ENCODE measurements at regions not wholly inside any gene's neighbourhood (a gene's known extent, or its start where the extent isn't known, plus 50 kb on each side); places are given as distances from the start of the nearest gene placed in this dataset.

DNA sequence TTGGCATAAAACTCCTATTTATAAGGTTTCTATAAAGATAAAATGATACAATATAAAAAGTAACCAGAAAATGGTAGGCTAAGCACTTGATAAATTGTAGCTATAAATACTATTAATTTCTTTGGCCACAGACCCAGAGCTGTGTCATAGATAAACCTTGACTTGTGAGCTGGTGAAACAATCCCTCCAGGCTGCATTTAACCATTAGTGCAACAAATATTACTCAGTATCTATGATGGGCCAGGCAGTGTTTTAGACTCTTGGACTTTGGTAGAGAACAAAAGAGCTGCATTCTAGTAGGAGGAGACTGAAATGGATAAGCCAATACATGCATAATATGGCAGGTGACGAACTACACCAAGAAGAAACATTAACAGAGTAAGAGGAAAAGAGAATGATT lies 178.1 kb downstream of the BTG1 start:
- Histone ChIP-seq H3K4me1 (ENCODE audit: insufficient read depth) (no peaks in the 10 kb centered on the region), H3K27me3 (no peaks in the 10 kb centered on the region), H2AFZ (no peak overlapping the region), H3K36me3 (replicated peaks; ENCODE audit: insufficient read depth, low read depth) (no peaks in the 10 kb centered on the region), H3K79me2 (no peaks in the 10 kb centered on the region), H3K9me3 (ENCODE audit: low read depth) (no peaks in the 10 kb centered on the region), H3K9me2 (replicated peaks; ENCODE audit: insufficient read depth) (no peaks in the 10 kb centered on the region), H3K27ac (no peak overlapping the region), H3K4me3 (no peak overlapping the region), H4K20me1 (ENCODE audit: insufficient read depth, poor library complexity, severe bottlenecking) (no peaks in the 10 kb centered on the region), H3K4me2 (no peak overlapping the region)
- no peak for DNase-seq (ENCODE audit: low spot score)
- TF ChIP-seq EZH2phosphoT487 (IDR thresholded peaks at IDR 0.05; ENCODE audit: low read depth, severe bottlenecking, unreplicated experiment) (no peak), EZH2 (IDR thresholded peaks at IDR 0.05; ENCODE audit: borderline replicate concordance) (no peak)
- TF ChIP-seq, protein P1, sequence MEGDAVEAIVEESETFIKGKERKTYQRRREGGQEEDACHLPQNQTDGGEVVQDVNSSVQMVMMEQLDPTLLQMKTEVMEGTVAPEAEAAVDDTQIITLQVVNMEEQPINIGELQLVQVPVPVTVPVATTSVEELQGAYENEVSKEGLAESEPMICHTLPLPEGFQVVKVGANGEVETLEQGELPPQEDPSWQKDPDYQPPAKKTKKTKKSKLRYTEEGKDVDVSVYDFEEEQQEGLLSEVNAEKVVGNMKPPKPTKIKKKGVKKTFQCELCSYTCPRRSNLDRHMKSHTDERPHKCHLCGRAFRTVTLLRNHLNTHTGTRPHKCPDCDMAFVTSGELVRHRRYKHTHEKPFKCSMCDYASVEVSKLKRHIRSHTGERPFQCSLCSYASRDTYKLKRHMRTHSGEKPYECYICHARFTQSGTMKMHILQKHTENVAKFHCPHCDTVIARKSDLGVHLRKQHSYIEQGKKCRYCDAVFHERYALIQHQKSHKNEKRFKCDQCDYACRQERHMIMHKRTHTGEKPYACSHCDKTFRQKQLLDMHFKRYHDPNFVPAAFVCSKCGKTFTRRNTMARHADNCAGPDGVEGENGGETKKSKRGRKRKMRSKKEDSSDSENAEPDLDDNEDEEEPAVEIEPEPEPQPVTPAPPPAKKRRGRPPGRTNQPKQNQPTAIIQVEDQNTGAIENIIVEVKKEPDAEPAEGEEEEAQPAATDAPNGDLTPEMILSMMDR (IDR thresholded peaks at IDR 0.05; ENCODE audit: poor library complexity): no peak
- 96% methylated on average over 1 of the region's 1 CpG for WGBS (ENCODE audit: low lambda C conversion rate, missing lambda C conversion rate)

GRCh38 chr12:91965781-91966180 lies 179.9 kb downstream of the BTG1 start:
- 86% methylated on average over 1 of the region's 1 CpG for WGBS (ENCODE audit: low lambda C conversion rate, missing lambda C conversion rate)

DNA sequence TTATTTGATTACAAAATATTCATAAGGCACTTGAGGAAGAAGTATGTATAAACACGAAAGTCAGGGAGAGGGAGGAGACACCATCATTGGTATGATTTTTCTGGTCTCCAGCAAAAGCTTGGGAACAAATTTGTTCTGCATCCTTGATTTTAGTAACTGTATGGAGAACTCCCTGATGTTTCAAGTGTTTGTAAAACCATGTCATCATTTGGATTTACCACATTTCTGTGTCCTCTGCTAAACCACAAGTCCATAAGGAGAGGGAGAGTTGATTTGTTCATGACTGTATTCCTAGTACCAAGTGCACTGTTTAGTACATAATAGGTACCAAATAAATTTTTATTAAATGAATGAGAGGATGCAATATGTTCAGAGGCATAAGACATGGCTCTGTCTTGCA lies 181.1 kb downstream of the BTG1 start:
- Histone ChIP-seq H3K9me2 (replicated peaks; ENCODE audit: insufficient read depth) (no peaks in the 10 kb centered on the region), H3K27ac (no peak overlapping the region), H3K27me3 (no peaks in the 10 kb centered on the region), H3K4me2 (no peak overlapping the region), H3K36me3 (replicated peaks; ENCODE audit: insufficient read depth, low read depth) (no peaks in the 10 kb centered on the region), H3K4me1 (ENCODE audit: insufficient read depth) (no peaks in the 10 kb centered on the region), H3K9me3 (ENCODE audit: low read depth) (no peaks in the 10 kb centered on the region), H2AFZ (no peak overlapping the region), H3K4me3 (no peak overlapping the region), H4K20me1 (ENCODE audit: insufficient read depth, poor library complexity, severe bottlenecking) (no peaks in the 10 kb centered on the region), H3K79me2 (no peaks in the 10 kb centered on the region)
- TF ChIP-seq EZH2 (IDR thresholded peaks at IDR 0.05; ENCODE audit: borderline replicate concordance): no peak
- no peak for TF ChIP-seq EZH2phosphoT487 (IDR thresholded peaks at IDR 0.05; ENCODE audit: low read depth, severe bottlenecking, unreplicated experiment)
- TF ChIP-seq, protein P1 (IDR thresholded peaks at IDR 0.05; ENCODE audit: poor library complexity): no peak
- no peak for DNase-seq (ENCODE audit: low spot score)
- 90% methylated on average over 1 of the region's 1 CpG for WGBS (ENCODE audit: low lambda C conversion rate, missing lambda C conversion rate)

More at GRCh38 chr12:91965781-91966180, 179.9 kb downstream of the BTG1 start:
- Histone ChIP-seq H3K9me2 (replicated peaks; ENCODE audit: insufficient read depth) (no peaks in the 10 kb centered on the region), H2AFZ (no peak overlapping the region), H3K79me2 (no peaks in the 10 kb centered on the region), H3K4me3 (no peak overlapping the region), H3K9me3 (ENCODE audit: low read depth) (no peaks in the 10 kb centered on the region), H4K20me1 (ENCODE audit: insufficient read depth, poor library complexity, severe bottlenecking) (no peaks in the 10 kb centered on the region), H3K27ac (no peak overlapping the region), H3K36me3 (replicated peaks; ENCODE audit: insufficient read depth, low read depth) (no peaks in the 10 kb centered on the region), H3K4me1 (ENCODE audit: insufficient read depth) (no peaks in the 10 kb centered on the region), H3K4me2 (no peak overlapping the region), H3K27me3 (no peaks in the 10 kb centered on the region)
- TF ChIP-seq EZH2phosphoT487 (IDR thresholded peaks at IDR 0.05; ENCODE audit: low read depth, severe bottlenecking, unreplicated experiment) (no peak), EZH2 (IDR thresholded peaks at IDR 0.05; ENCODE audit: borderline replicate concordance) (no peak)
- TF ChIP-seq, protein P1 (IDR thresholded peaks at IDR 0.05; ENCODE audit: poor library complexity): no peak
- no peak for DNase-seq (ENCODE audit: low spot score)

GRCh38 chr12:91959220-91959619 lies 186.4 kb downstream of the BTG1 start:
- Histone ChIP-seq H3K9me3 (ENCODE audit: low read depth) (no peaks in the 10 kb centered on the region), H3K4me1 (ENCODE audit: insufficient read depth) (peaks cover 4% of the 10 kb centered on the region), H2AFZ (no peak overlapping the region), H3K36me3 (replicated peaks; ENCODE audit: insufficient read depth, low read depth) (no peaks in the 10 kb centered on the region), H3K79me2 (no peaks in the 10 kb centered on the region), H3K4me2 (no peak overlapping the region), H3K9me2 (replicated peaks; ENCODE audit: insufficient read depth) (no peaks in the 10 kb centered on the region), H3K4me3 (no peak overlapping the region), H3K27ac (no peak overlapping the region), H3K27me3 (no peaks in the 10 kb centered on the region), H4K20me1 (ENCODE audit: insufficient read depth, poor library complexity, severe bottlenecking) (no peaks in the 10 kb centered on the region)
- TF ChIP-seq, protein P1 (IDR thresholded peaks at IDR 0.05; ENCODE audit: poor library complexity): no peak
- TF ChIP-seq EZH2phosphoT487 (IDR thresholded peaks at IDR 0.05; ENCODE audit: low read depth, severe bottlenecking, unreplicated experiment) (no peak), EZH2 (IDR thresholded peaks at IDR 0.05; ENCODE audit: borderline replicate concordance) (no peak)
- DNase-seq (ENCODE audit: low spot score): no peak
- WGBS (ENCODE audit: low lambda C conversion rate, missing lambda C conversion rate): 96% methylated on average over 10 of the region's 10 CpGs

All from hepatocyte (in vitro differentiated cells).